HCT116 (cell line): ENCODE measurements at regions not wholly inside any gene's neighbourhood (a gene's known extent, or its start where the extent isn't known, plus 50 kb on each side); places are given as distances from the start of the nearest gene placed in this dataset.

ENCODE experiments used
- ATAC-seq: fragments of 200-7000 bp; cut with Tn5 transposase; 2 replicates; pipeline ENCODE4 v1.9.1; 2020; ENCODE audit warnings: mild to moderate bottlenecking, moderate library complexity
- BruUV-seq: library from RNA; stranded (reverse); fragments of 400-500 nt; replicated peaks from 2 replicates; lab custom pipeline; 2021; lab: Mats Ljungman, UMichigan
- CTCF ChIA-PET: fragments of 300-600 bp; sonication (Branson Sonifier 250); formaldehyde crosslinking; loops from one replicate; lab custom pipeline; 2021; ENCODE audit warnings: antibody characterized with exemption; lab: Charles Lee
- POLR2A ChIA-PET: fragments of 300-600, 350-600 bp; sonication (Branson Sonifier 250); formaldehyde crosslinking; loops from one replicate; lab custom pipeline; 2021; ENCODE audit warnings: antibody characterized with exemption; lab: Charles Lee
- RAD21 ChIA-PET, 2 experiments: fragments of 300-600 bp; sonication (Branson Sonifier 250); formaldehyde crosslinking; loops; one replicate each; lab custom pipeline; 2023; ENCODE audit warnings: low total read pairs in 2 of 2; ENCODE audit not compliant: uncharacterized antibody in 2 of 2, unreplicated experiment in 2 of 2, low non-redundant PET in 1 of 2; lab: Charles Lee
- DNase-seq: peaks from one replicate; pipeline ENCODE4 v3.0.0-alpha.2; 2010; ENCODE audit warnings: low read depth, low spot score
- H2AFZ ChIP-seq: fragments of 200-600 bp; shearing (Covaris generic), sonication (generic); 2 replicates; pipeline ENCODE4 v1.6.1; 2017; ENCODE audit warnings: low read depth, mixed run types, mixed read lengths, antibody characterized with exemption, low read length; ENCODE audit not compliant: poor library complexity, severe bottlenecking
- H3K27ac ChIP-seq: 2 replicates; pipeline ENCODE4 v1.5.1; 2012; ENCODE audit warnings: low read depth, low read length
- H3K27me3 ChIP-seq: fragments of 200-600 bp; sonication (generic); 2 replicates; pipeline ENCODE4 v1.6.1; 2016; ENCODE audit warnings: mixed run types, low read length, mixed read lengths; ENCODE audit not compliant: insufficient read depth
- H3K36me3 ChIP-seq, 2 experiments: fragments of 200-500 bp in 1 of 2; fragments of 200-600 bp in 1 of 2; sonication (Bioruptor generic) in 1 of 2; sonication (generic) in 1 of 2; 2 replicates each; pipeline versions ENCODE4 v1.5.1 to v1.6.1; 2014 to 2016; ENCODE audit warnings: low read length in 2 of 2, inconsistent platforms in 1 of 2, mixed read lengths in 1 of 2, mixed run types in 1 of 2; ENCODE audit not compliant: insufficient read depth in 2 of 2, control insufficient read depth in 1 of 2
- H3K4me1 ChIP-seq, 2 experiments: fragments of 200-600 bp in 1 of 2; sonication (generic) in 1 of 2; 2 replicates each; pipeline versions ENCODE4 v1.5.1 to v1.6.1; 2012 to 2017; ENCODE audit warnings: low read length in 2 of 2, inconsistent platforms in 1 of 2, mild to moderate bottlenecking in 1 of 2, mixed read lengths in 1 of 2, mixed run types in 1 of 2, moderate library complexity in 1 of 2; ENCODE audit not compliant: insufficient read depth in 2 of 2, control insufficient read depth in 1 of 2
- H3K4me2 ChIP-seq: fragments of 200-600 bp; sonication (generic); 2 replicates; pipeline ENCODE4 v1.6.1; 2017; ENCODE audit warnings: mixed run types, low read length, mixed read lengths
- H3K4me3 ChIP-seq, 2 experiments: fragments of 200-600 bp in 1 of 2; sonication (generic) in 1 of 2; replicated peaks in 1 of 2; 2 replicates each; pipeline ENCODE4 v1.5.1; 2011 to 2016; ENCODE audit warnings: low read length in 2 of 2, control low read depth in 1 of 2, low read depth in 1 of 2, mild to moderate bottlenecking in 1 of 2, mixed read lengths in 1 of 2, mixed run types in 1 of 2
- H3K79me2 ChIP-seq: fragments of 200-600 bp; sonication (generic); 2 replicates; pipeline ENCODE4 v1.6.1; 2017; ENCODE audit warnings: mild to moderate bottlenecking, mixed run types, low read length, moderate library complexity, mixed read lengths; ENCODE audit not compliant: insufficient read depth
- H3K9ac ChIP-seq: fragments of 200-600 bp; sonication (generic); 2 replicates; pipeline ENCODE4 v1.6.1; 2016; ENCODE audit warnings: low read length, mixed read lengths
- H3K9me2 ChIP-seq: fragments of 200-600 bp; sonication (generic), shearing (Covaris generic); 2 replicates; pipeline ENCODE4 v1.6.1; 2017; ENCODE audit warnings: mixed run types, mild to moderate bottlenecking, moderate library complexity; ENCODE audit not compliant: insufficient read depth
- H3K9me3 ChIP-seq, 2 experiments: fragments of 200-500 bp in 1 of 2; fragments of 200-600 bp in 1 of 2; sonication (Bioruptor generic) in 1 of 2; sonication (generic) in 1 of 2; 2 replicates each; pipeline ENCODE4 v1.6.1; 2014 to 2017; ENCODE audit warnings: low read length in 2 of 2, mixed read lengths in 2 of 2, inconsistent platforms in 1 of 2, low read depth in 1 of 2, mild to moderate bottlenecking in 1 of 2, mixed run types in 1 of 2, moderate library complexity in 1 of 2; ENCODE audit not compliant: control insufficient read depth in 1 of 2, insufficient read depth in 1 of 2
- H4K20me1 ChIP-seq: fragments of 200-600 bp; sonication (generic), shearing (Covaris generic); 2 replicates; pipeline ENCODE4 v1.6.1; 2017; ENCODE audit warnings: mixed run types, mild to moderate bottlenecking, moderate library complexity; ENCODE audit not compliant: insufficient read depth
- CEBPB ChIP-seq: IDR thresholded peaks from 2 replicates; pipeline ENCODE4 v1.6.1; 2012; ENCODE audit warnings: low read depth
- EGR1 ChIP-seq: IDR thresholded peaks from 2 replicates; pipeline ENCODE4 v1.6.1; 2012; ENCODE audit warnings: low read depth
- JUND ChIP-seq: IDR thresholded peaks from 2 replicates; pipeline ENCODE4 v1.6.1; 2012
- POLR2A ChIP-seq: IDR thresholded peaks from 2 replicates; pipeline ENCODE4 v1.7.0; 2011; ENCODE audit warnings: borderline replicate concordance; ENCODE audit not compliant: insufficient read depth, insufficient read length; ENCODE audit errors: extremely low read depth
- SIN3A ChIP-seq: IDR thresholded peaks from 2 replicates; pipeline ENCODE4 v1.6.1; 2012; ENCODE audit warnings: low read depth
- SRF ChIP-seq: IDR thresholded peaks from 2 replicates; pipeline ENCODE4 v1.6.1; 2012; ENCODE audit warnings: low read depth
- TCF7L2 ChIP-seq: IDR thresholded peaks from 2 replicates; pipeline ENCODE4 v1.7.0; 2011; ENCODE audit warnings: borderline replicate concordance, inconsistent platforms; ENCODE audit not compliant: insufficient read depth, insufficient read length; ENCODE audit errors: extremely low read depth
- YY1 ChIP-seq: IDR thresholded peaks from 2 replicates; pipeline ENCODE4 v1.6.1; 2011; ENCODE audit warnings: low read length, low read depth, moderate library complexity, mild to moderate bottlenecking; ENCODE audit not compliant: insufficient replicate concordance; ENCODE audit errors: extremely low read depth
- ZFX ChIP-seq: fragments of 450-650 bp; IDR thresholded peaks from 2 replicates; pipeline ENCODE4 v1.6.1; 2017
- intact Hi-C: fragments of 100-400 bp; cut with micrococcal nuclease; formaldehyde crosslinking; loops from 2 replicates; pipeline ENCODE4 v1.10.0; 2022
- TF ChIP-seq, protein P1 (sequence below): IDR thresholded peaks from 2 replicates; pipeline ENCODE4 v1.6.1; 2011; ENCODE audit warnings: mild to moderate bottlenecking, low read length, moderate library complexity; ENCODE audit not compliant: insufficient replicate concordance; ENCODE audit errors: extremely low read depth
- TF ChIP-seq, protein P2 (sequence below): IDR thresholded peaks from 2 replicates; pipeline ENCODE4 v1.6.1; 2012; ENCODE audit warnings: low read depth
- TF ChIP-seq, protein P3 (sequence below): IDR thresholded peaks from 2 replicates; pipeline ENCODE4 v1.6.1; 2012
- TF ChIP-seq, protein P4 (sequence below), 3 experiments: fragments of 200-600 bp in 1 of 3; sonication (generic) in 1 of 3; IDR thresholded peaks in 2 of 3; conservative IDR thresholded peaks in 1 of 3; 2 replicates each; pipeline ENCODE4 v1.5.1; 2012 to 2017; ENCODE audit warnings: low read depth in 2 of 3, low read length in 2 of 3, antibody characterized with exemption in 1 of 3, borderline replicate concordance in 1 of 3, control low read depth in 1 of 3, mild to moderate bottlenecking in 1 of 3, mixed read lengths in 1 of 3, mixed run types in 1 of 3, moderate library complexity in 1 of 3; ENCODE audit not compliant: insufficient read depth in 1 of 3
- TF ChIP-seq, protein P5 (sequence below): IDR thresholded peaks from 2 replicates; pipeline ENCODE4 v1.6.1; 2012

DNA sequence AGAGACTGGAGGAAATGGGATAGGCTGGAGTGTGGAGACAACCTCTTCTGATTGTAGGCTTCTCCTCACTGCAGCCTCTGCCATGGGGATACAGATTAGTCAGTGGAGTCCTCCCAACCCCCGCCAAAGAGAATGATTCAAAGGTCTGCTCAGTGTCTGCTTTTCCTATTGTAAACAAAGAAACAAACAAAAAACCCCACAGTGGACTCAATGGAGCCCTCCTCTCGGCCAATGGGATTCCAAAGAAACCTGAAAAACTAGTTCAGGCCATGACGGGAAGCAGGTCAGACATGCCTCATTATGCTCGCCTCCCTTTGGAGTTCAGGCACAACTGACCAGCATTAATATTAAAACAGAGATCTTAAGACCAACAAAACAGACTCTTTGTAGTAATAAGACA is 85.8 kb downstream of the SEC61B start:
- BruUV-seq = no TSS peak

More for the DNA sequence above, 85.8 kb downstream of the SEC61B start:
- RAD21 ChIA-PET = no interaction called here
- DNase-seq = no peak
- H3K9ac ChIP-seq = no peak overlapping the region
- TF ChIP-seq, protein P1, sequence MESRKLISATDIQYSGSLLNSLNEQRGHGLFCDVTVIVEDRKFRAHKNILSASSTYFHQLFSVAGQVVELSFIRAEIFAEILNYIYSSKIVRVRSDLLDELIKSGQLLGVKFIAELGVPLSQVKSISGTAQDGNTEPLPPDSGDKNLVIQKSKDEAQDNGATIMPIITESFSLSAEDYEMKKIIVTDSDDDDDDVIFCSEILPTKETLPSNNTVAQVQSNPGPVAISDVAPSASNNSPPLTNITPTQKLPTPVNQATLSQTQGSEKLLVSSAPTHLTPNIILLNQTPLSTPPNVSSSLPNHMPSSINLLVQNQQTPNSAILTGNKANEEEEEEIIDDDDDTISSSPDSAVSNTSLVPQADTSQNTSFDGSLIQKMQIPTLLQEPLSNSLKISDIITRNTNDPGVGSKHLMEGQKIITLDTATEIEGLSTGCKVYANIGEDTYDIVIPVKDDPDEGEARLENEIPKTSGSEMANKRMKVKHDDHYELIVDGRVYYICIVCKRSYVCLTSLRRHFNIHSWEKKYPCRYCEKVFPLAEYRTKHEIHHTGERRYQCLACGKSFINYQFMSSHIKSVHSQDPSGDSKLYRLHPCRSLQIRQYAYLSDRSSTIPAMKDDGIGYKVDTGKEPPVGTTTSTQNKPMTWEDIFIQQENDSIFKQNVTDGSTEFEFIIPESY = no peak
- no peak for TF ChIP-seq TCF7L2
- no peak for TF ChIP-seq YY1
- no peak for TF ChIP-seq ZFX
- no peak for TF ChIP-seq EGR1
- TF ChIP-seq POLR2A = no peak
- TF ChIP-seq SRF = no peak
- TF ChIP-seq CEBPB = no peak
- TF ChIP-seq SIN3A = no peak
- TF ChIP-seq, protein P2, sequence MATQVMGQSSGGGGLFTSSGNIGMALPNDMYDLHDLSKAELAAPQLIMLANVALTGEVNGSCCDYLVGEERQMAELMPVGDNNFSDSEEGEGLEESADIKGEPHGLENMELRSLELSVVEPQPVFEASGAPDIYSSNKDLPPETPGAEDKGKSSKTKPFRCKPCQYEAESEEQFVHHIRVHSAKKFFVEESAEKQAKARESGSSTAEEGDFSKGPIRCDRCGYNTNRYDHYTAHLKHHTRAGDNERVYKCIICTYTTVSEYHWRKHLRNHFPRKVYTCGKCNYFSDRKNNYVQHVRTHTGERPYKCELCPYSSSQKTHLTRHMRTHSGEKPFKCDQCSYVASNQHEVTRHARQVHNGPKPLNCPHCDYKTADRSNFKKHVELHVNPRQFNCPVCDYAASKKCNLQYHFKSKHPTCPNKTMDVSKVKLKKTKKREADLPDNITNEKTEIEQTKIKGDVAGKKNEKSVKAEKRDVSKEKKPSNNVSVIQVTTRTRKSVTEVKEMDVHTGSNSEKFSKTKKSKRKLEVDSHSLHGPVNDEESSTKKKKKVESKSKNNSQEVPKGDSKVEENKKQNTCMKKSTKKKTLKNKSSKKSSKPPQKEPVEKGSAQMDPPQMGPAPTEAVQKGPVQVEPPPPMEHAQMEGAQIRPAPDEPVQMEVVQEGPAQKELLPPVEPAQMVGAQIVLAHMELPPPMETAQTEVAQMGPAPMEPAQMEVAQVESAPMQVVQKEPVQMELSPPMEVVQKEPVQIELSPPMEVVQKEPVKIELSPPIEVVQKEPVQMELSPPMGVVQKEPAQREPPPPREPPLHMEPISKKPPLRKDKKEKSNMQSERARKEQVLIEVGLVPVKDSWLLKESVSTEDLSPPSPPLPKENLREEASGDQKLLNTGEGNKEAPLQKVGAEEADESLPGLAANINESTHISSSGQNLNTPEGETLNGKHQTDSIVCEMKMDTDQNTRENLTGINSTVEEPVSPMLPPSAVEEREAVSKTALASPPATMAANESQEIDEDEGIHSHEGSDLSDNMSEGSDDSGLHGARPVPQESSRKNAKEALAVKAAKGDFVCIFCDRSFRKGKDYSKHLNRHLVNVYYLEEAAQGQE = no peak
- TF ChIP-seq, protein P3, sequence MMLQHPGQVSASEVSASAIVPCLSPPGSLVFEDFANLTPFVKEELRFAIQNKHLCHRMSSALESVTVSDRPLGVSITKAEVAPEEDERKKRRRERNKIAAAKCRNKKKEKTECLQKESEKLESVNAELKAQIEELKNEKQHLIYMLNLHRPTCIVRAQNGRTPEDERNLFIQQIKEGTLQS = no peak
- TF ChIP-seq, protein P4, sequence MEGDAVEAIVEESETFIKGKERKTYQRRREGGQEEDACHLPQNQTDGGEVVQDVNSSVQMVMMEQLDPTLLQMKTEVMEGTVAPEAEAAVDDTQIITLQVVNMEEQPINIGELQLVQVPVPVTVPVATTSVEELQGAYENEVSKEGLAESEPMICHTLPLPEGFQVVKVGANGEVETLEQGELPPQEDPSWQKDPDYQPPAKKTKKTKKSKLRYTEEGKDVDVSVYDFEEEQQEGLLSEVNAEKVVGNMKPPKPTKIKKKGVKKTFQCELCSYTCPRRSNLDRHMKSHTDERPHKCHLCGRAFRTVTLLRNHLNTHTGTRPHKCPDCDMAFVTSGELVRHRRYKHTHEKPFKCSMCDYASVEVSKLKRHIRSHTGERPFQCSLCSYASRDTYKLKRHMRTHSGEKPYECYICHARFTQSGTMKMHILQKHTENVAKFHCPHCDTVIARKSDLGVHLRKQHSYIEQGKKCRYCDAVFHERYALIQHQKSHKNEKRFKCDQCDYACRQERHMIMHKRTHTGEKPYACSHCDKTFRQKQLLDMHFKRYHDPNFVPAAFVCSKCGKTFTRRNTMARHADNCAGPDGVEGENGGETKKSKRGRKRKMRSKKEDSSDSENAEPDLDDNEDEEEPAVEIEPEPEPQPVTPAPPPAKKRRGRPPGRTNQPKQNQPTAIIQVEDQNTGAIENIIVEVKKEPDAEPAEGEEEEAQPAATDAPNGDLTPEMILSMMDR (IDR thresholded peaks at IDR 0.05 in 2 of 3, conservative IDR thresholded peaks at IDR 0.05 in 1 of 3; ENCODE audit: borderline replicate concordance in 1 of 3, insufficient read depth in 1 of 3, low read depth in 2 of 3, low read length in 2 of 3) = no peak
- TF ChIP-seq, protein P5, sequence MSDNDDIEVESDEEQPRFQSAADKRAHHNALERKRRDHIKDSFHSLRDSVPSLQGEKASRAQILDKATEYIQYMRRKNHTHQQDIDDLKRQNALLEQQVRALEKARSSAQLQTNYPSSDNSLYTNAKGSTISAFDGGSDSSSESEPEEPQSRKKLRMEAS = no peak
- no peak for TF ChIP-seq JUND
- TF ChIP-seq, all 23 proteins: peak for 0
- no peak overlapping the region for H3K27ac ChIP-seq
- ChIA-PET CTCF (no interaction called here), POLR2A (no interaction called here)
- no peak overlapping the region for H3K4me2 ChIP-seq
- no peaks in the 10 kb centered on the region for H3K27me3 ChIP-seq
- H3K36me3 ChIP-seq = no peaks in the 10 kb centered on the region
- H4K20me1 ChIP-seq = no peaks in the 10 kb centered on the region
- H3K9me2 ChIP-seq = no peaks in the 10 kb centered on the region
- ATAC-seq = no peak; the same call in 1 of the 2 replicates
- H3K4me3 ChIP-seq = no peak overlapping the region
- H3K9me3 ChIP-seq = no peaks in the 10 kb centered on the region
- no peaks in the 10 kb centered on the region for H3K79me2 ChIP-seq
- H2AFZ ChIP-seq = no peak overlapping the region
- intact Hi-C loops = no loop called here
- H3K4me1 ChIP-seq = peaks cover 0 to 2% of the 10 kb centered on the region in 2 experiments; a peak in 1 of 4 replicates
